Muscle of leg (tissue), 3 donors: ENCODE measurements at regions not wholly inside any gene's neighbourhood (a gene's known extent, or its start where the extent isn't known, plus 50 kb on each side); places are given as distances from the start of the nearest gene placed in this dataset.
A peak's percentile ranks its signal among the peaks of the same experiment; 100 is the strongest.

ENCODE experiments used
- DNase-seq: peaks from one replicate; pipeline ENCODE4 v3.0.0; 2013
- H3K27ac ChIP-seq: one replicate; pipeline ENCODE4 v1.5.1; 2013; ENCODE audit warnings: mild to moderate bottlenecking, low read length, control low read depth
- H3K27me3 ChIP-seq: one replicate; pipeline ENCODE4 v1.6.1; 2013; ENCODE audit warnings: low read length; ENCODE audit not compliant: control insufficient read depth, insufficient read depth
- H3K36me3 ChIP-seq: one replicate; pipeline ENCODE4 v1.6.1; 2013; ENCODE audit warnings: low read length; ENCODE audit not compliant: control insufficient read depth, insufficient read depth
- H3K4me1 ChIP-seq: one replicate; pipeline ENCODE4 v1.6.1; 2013; ENCODE audit warnings: low read length; ENCODE audit not compliant: control insufficient read depth, insufficient read depth
- H3K4me3 ChIP-seq: one replicate; pipeline ENCODE4 v1.5.1; 2013; ENCODE audit warnings: low read length, control low read depth
- H3K9me3 ChIP-seq: replicated peaks from 2 replicates; pipeline ENCODE4 v1.6.1; 2013; ENCODE audit warnings: low read depth, low read length; ENCODE audit not compliant: control insufficient read depth
- WGBS: methylation state at CpG from one replicate; pipeline ENCODE4 v1.1.5; 2013; ENCODE audit warnings: missing lambda C conversion rate; ENCODE audit not compliant: insufficient coverage; 5-methylcytosine and 5-hydroxymethylcytosine counted together

DNA sequence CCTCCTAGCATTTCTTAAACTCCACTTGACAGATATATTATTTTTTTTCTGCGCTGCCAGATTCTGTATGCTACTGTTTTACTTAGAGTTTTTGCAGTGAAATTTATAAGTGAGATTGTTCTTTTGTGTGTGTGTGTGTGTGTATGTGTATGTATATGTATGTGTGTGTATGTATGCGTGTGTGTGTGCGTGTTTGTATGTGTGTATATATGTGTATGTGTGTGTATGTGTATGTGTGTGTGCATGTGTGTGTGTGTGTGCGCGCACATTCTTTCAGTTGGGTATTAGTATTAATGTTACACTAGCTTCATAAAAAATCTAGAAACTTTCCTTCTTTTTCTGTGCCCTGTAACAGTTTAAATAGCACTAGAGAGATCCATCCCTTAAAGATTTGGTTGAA, 152.6 kb upstream of the CSF3R start:
- H3K9me3 ChIP-seq: no peaks in the 10 kb centered on the region
- WGBS: 94% methylated on average over 2 of the region's 5 CpGs
- no peak for DNase-seq
- H3K27me3 ChIP-seq: no peaks in the 10 kb centered on the region
- H3K27ac ChIP-seq: no peak overlapping the region
- H3K36me3 ChIP-seq: no peaks in the 10 kb centered on the region
- no peaks in the 10 kb centered on the region for H3K4me1 ChIP-seq
- no peak overlapping the region for H3K4me3 ChIP-seq

DNA sequence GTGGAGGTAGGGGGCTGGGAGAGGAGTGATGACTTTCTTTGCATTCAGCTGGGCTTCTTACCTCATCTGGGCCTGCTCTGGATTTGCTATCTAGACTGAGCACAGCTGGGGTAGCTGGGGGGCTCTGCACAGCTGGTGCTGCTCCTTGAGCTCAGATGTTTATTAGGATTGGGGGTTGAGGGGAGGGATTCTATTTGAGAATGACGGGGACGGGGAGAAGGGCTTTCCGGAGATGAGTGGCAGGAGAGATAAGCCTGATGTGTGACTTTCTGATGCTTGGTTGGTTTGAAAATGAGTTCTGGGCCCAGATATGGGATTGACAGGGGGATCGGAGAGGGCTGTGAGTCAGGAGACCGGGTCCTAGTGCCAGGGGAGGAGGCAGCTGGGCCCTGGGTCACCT, 146.1 kb upstream of the CSF3R start:
- 50% methylated on average over 5 of the region's 5 CpGs for whole genome bisulfite sequencing
- no peak for DNase-seq
- Histone ChIP-seq H3K27me3 (peaks cover 13% of the 10 kb centered on the region), H3K9me3 (no peaks in the 10 kb centered on the region), H3K4me1 (no peaks in the 10 kb centered on the region), H3K4me3 (no peak overlapping the region), H3K36me3 (no peaks in the 10 kb centered on the region), H3K27ac (no peak overlapping the region)

- no peaks in the 10 kb centered on the region for H3K9me3 ChIP-seq
- H3K36me3 ChIP-seq: no peaks in the 10 kb centered on the region
- H3K27me3 ChIP-seq: peaks cover 19% of the 10 kb centered on the region
- no peak for DNase-seq
- no peak overlapping the region for H3K4me3 ChIP-seq
- H3K27ac ChIP-seq: no peak overlapping the region
- H3K4me1 ChIP-seq: no peaks in the 10 kb centered on the region
Observed at GRCh38 chr1:36626435-36626834, 143.7 kb upstream of the CSF3R start.

DNA sequence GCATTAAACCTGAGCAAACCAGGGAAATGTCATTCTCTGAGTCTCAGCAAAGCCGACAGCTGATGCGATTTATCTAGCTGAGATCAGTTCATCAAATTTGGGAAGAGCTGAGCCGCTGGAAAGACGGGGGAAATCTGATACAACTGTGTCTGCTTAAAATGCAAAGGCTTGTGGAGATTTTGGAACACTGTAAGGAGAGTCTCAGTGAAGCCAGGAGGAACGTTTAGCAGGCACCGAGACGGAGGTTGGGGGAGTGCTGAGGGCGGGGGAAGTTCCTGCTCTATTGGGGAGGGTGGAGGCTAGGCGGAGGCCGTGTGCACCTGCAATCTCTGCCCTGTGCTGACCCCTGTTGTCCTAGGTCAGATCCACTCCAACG, 143.2 kb upstream of the CSF3R start:
- Histone ChIP-seq H3K27me3 (peaks cover 19% of the 10 kb centered on the region), H3K4me1 (no peaks in the 10 kb centered on the region), H3K36me3 (no peaks in the 10 kb centered on the region), H3K9me3 (no peaks in the 10 kb centered on the region), H3K27ac (no peak overlapping the region), H3K4me3 (no peak overlapping the region)
- 15% methylated on average over 8 of the region's 11 CpGs for WGBS
- DNase-seq: peak; percentile 50

DNA sequence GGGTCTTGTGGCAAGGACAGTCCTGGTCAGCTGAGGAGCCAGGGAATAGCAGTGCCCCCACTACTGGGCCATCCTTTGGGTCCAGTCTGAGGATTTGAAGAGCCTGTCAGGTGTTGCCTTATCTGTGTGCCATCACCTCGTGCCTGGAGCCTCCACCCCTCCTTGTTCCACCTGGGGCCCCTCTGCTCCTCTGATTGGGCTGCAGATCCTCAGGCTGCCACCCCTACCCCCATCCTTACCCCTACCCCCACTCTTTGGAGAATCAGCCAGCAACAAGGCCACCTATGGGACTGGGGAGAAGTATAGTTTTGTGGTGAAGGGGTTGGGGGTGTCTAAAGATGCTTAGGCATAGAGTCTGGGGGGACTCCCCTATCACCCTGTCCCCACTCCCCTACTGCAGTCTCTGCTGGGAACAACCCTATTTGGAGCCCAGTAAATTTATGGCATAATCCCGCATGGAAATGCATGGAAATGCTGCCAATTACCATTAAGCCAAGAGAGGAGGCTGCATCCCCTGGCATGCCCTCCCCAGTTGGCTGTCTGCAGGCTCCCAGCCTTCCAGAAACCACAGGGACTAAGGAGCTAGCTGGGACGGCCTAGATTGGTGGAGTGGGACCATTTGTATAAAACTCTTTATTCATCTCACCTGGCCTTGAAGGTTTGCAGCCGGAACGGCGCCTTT, 142.7 kb upstream of the CSF3R start:
- Histone ChIP-seq H3K9me3 (no peaks in the 10 kb centered on the region), H3K4me1 (no peaks in the 10 kb centered on the region), H3K27me3 (peaks cover 19% of the 10 kb centered on the region), H3K36me3 (no peaks in the 10 kb centered on the region), H3K4me3 (no peak overlapping the region), H3K27ac (no peak overlapping the region)
- WGBS: 37% methylated on average over 4 of the region's 6 CpGs
- peak; percentile 13 for DNase-seq

GRCh38 chr1:36624466-36624865, 141.8 kb upstream of the CSF3R start:
- Histone ChIP-seq H3K27me3 (peaks cover 19% of the 10 kb centered on the region), H3K4me3 (no peak overlapping the region), H3K9me3 (no peaks in the 10 kb centered on the region), H3K36me3 (no peaks in the 10 kb centered on the region), H3K4me1 (no peaks in the 10 kb centered on the region), H3K27ac (no peak overlapping the region)
- no peak for DNase-seq
- WGBS: no CpG with 5 or more reads among the region's 2 CpGs

- Histone ChIP-seq H3K9me3 (no peaks in the 10 kb centered on the region), H3K4me3 (no peak overlapping the region), H3K36me3 (no peaks in the 10 kb centered on the region), H3K27ac (no peak overlapping the region), H3K27me3 (peaks cover 14% of the 10 kb centered on the region), H3K4me1 (no peaks in the 10 kb centered on the region)
- no peak for DNase-seq
- WGBS: 53% methylated on average over 5 of the region's 13 CpGs
Observed at GRCh38 chr1:36622741-36623648, 140.3 kb upstream of the CSF3R start.

DNA sequence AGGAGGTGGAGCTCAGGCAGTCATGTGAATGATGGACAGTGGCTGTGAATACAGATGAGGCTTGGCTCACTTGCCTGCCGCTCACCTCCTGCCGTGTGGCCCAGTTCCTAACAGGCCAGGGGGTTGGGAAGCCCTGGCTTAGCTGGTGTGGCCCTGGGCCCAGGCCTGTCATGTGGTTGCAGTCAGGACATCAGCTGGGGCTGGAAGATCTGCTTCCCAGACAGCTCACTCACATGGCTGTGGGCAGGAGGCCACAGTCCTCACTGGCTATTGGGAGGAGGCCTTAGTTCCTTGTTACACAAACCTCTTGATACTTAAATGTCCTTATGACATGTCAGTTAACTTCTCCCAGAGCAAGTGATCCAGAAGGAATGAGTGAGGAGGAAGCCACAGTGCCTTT, 138.8 kb upstream of the CSF3R start:
- no peak overlapping the region for H3K4me3 ChIP-seq
- no peak overlapping the region for H3K27ac ChIP-seq
- no peaks in the 10 kb centered on the region for H3K36me3 ChIP-seq
- H3K4me1 ChIP-seq: no peaks in the 10 kb centered on the region
- H3K9me3 ChIP-seq: no peaks in the 10 kb centered on the region
- WGBS: 89% methylated on average over 2 of the region's 2 CpGs
- peaks cover 10% of the 10 kb centered on the region for H3K27me3 ChIP-seq
- no peak for DNase-seq

DNA sequence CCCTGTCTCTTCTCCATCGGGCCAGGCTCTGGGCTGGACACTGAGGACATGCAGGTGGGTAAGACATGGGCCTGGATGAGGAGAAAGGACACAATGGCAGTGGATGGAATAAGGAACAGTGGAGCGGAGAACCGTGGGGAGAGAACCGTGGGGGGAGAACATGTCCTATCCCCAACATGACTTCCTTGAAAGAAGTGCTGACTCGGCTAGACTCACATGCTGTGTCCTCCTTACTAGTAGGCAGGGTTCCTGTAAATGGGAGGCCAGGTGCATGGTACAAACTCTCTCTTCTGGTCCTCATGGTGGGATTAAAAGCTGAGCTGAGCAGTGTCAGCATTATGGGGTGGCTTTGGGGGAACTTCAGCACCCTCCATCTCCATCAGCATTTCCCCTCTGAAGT, 137.4 kb upstream of the CSF3R start:
- no peak for DNase-seq
- no peaks in the 10 kb centered on the region for H3K9me3 ChIP-seq
- H3K4me3 ChIP-seq: no peak overlapping the region
- peaks cover 10% of the 10 kb centered on the region for H3K27me3 ChIP-seq
- H3K36me3 ChIP-seq: no peaks in the 10 kb centered on the region
- H3K4me1 ChIP-seq: no peaks in the 10 kb centered on the region
- WGBS: 80% methylated on average over 2 of the region's 5 CpGs
- no peak overlapping the region for H3K27ac ChIP-seq

DNA sequence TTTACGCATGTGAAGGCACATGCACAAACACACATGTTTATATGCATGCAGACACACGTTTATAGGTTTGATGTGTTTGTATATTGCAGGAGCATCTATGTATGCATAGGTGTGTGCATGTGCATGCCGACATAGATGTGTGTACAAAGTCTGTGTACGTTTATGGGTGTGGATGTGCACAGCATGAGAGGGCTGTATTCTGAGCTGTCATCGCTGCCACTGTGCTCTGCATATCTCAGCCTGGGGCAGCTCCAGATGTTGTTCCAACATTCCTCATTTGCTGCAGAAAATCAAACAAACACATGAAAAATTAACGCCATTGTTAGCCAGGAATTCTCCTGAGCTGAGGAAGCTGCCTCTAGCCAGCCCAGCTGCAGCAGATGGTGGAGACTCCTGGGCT, 132.3 kb upstream of the CSF3R start:
- no peak overlapping the region for H3K4me3 ChIP-seq
- H3K4me1 ChIP-seq: no peaks in the 10 kb centered on the region
- WGBS: 72% methylated on average over 4 of the region's 6 CpGs
- H3K27ac ChIP-seq: no peak overlapping the region
- H3K27me3 ChIP-seq: peaks cover 3% of the 10 kb centered on the region
- H3K9me3 ChIP-seq: no peaks in the 10 kb centered on the region
- DNase-seq: no peak
- no peaks in the 10 kb centered on the region for H3K36me3 ChIP-seq
